SK-N-SH treated with all-trans-retinoic acid at 6 μM for 48 hours (cell line): ENCODE measurements at regions not wholly inside any gene's neighbourhood (a gene's known extent, or its start where the extent isn't known, plus 50 kb on each side); places are given as distances from the start of the nearest gene placed in this dataset.

Experiments
- OSR1 ChIP-seq: fragments of 250-450 bp; sonication (Bioruptor Pico); IDR thresholded peaks from 2 replicates; pipeline ENCODE4 v1.8.0; 2022; ENCODE audit warnings: moderate library complexity, mild to moderate bottlenecking, inconsistent platforms
- TF ChIP-seq, protein P1 (sequence below): fragments of 250-450 bp; sonication (Bioruptor Pico); IDR thresholded peaks from 2 replicates; pipeline ENCODE4 v1.8.0; 2020; ENCODE audit warnings: mild to moderate bottlenecking, moderate library complexity, borderline replicate concordance

DNA sequence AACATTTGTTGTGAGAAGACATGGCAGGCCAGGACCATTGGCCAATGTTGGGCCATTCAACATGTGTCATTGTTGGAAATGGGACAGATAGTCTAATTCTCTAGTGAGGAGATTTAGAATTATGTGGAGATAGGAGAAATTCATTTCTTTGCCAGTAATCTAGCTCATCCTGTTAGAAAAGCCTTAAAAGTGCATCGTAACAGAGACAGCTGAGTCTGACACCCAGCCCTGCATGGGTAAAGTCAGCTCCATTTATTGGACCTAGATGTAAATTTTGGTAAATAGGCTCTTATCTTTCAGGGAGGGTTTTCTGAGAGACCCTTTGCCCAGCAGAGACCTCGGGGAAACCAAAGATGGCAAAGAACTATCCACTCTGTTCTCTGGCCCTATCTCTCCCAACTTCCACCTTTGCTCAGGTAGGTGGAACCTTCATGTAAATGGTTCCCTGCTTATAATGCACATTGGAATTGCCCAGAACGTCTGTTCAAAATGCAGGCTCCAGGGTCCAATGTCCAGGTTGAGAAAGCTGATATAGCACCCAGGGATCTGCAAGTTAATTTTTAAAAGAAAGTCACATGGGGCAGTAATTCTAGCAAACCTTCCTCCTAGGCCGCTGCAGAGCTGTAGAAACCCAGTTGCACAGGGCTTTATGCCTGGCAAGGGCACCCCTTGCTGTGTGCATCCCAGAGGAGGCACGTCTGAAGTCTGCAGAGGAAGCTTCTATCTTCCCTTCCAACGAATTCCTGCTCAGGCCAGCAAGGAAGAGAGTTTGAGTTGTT is 365.9 kb upstream of the PROK2 start:
- TF ChIP-seq, protein P1, sequence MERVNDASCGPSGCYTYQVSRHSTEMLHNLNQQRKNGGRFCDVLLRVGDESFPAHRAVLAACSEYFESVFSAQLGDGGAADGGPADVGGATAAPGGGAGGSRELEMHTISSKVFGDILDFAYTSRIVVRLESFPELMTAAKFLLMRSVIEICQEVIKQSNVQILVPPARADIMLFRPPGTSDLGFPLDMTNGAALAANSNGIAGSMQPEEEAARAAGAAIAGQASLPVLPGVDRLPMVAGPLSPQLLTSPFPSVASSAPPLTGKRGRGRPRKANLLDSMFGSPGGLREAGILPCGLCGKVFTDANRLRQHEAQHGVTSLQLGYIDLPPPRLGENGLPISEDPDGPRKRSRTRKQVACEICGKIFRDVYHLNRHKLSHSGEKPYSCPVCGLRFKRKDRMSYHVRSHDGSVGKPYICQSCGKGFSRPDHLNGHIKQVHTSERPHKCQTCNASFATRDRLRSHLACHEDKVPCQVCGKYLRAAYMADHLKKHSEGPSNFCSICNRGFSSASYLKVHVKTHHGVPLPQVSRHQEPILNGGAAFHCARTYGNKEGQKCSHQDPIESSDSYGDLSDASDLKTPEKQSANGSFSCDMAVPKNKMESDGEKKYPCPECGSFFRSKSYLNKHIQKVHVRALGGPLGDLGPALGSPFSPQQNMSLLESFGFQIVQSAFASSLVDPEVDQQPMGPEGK = no peak
- TF ChIP-seq OSR1 = no peak
